Putamen (tissue), 1 donor: ENCODE measurements at regions not wholly inside any gene's neighbourhood (a gene's known extent, or its start where the extent isn't known, plus 50 kb on each side); places are given as distances from the start of the nearest gene placed in this dataset.
A peak's percentile ranks its signal among the peaks of the same experiment; 100 is the strongest.
"Not testable (repeated sequence)": the region's sequence is repeated elsewhere in the genome, so short reads cannot be mapped to it uniquely, and the experiment has no call there.

Source experiments
- DNase-seq: peaks from one replicate; pipeline ENCODE4 v3.0.0-alpha.2; 2016; ENCODE audit warnings: low spot score

GRCh38 chr6:2378046-2378657 lies 132.7 kb upstream of the GMDS start:
- DNase-seq: no peak

GRCh38 chr6:2376429-2377355 lies 131.3 kb upstream of the GMDS start:
- no peak for DNase-seq

- DNase-seq: no peak
Observed at GRCh38 chr6:2375443-2375842, 130.0 kb upstream of the GMDS start.

DNA sequence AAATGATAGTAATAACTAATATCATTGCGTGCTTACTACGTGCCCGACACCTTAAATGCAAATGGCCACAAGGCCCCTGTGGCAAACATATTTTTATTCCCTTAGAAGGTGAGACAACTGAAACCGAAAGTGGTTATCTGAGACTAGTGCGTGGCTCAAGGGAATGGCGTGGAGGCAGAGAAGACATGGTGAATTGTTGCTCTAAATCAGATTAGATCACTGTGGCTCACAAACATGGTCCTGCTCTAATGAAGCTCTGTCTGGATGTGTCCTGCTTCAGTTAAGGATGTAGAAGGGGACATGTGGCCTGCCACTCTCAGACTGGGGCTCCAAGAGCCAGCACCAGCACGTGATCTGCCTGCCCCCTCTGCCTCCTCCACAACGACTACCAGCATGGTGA lies 124.2 kb upstream of the GMDS start:
- DNase-seq: no peak

DNA sequence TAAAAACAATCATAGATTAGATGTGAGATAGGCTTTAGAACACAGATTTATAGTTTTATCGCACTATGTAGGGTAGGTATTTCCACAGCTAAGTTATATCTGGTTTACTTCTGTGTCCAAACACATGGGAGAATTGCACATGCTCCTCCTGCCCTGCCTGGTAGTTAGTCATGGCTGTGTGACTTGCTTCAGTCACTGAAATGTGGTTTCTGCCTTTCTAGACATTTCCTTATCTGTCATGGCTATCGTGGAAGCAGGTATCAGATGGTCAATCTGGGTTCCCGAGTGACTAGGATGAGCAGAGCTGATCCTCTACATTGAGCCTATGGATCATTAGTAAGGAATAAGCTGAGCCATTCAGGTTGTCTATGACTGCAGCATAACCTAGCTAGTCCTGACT lies 117.8 kb upstream of the GMDS start:
- no peak for DNase-seq

DNA sequence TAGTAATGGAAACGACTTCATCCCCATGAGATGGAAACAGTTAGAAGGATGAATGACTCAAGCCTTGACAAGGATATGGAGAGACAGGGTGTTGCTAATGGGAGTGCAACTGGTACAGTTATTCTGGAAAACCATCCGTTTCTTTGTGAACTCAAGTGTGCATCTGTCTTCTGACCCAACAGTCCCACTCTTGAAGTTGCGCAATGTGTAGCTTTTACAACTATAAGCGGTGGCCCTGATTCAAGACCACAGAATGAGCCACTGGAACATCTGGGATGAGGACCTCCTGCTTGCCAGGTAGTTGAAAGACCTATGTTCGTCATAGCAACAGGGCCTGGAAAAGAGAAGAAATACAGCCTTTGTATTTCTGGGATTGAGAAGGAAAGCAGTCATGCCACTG lies 115.8 kb upstream of the GMDS start:
- DNase-seq: no peak

- DNase-seq: no peak
Observed at GRCh38 chr6:2360716-2361115, 115.3 kb upstream of the GMDS start.

DNA sequence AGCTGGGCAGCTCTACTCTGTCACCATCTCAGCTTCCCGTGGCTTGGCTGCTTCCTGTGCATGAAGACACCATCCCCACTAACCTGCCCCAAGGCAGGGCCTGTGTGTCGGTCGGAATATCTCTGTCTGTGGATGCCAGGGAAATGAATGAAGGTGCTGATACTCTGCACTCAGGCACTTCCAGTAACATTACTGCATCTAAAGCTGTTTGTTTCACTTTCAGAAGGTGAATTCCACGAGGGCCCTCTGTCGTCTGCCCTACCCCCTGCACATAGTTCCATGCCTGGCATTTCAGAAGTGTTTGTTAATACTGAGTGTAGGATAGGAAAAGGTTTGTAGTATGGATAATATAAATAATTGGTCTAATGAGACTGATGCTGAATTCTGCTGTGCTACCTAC lies 114.7 kb upstream of the GMDS start:
- DNase-seq: no peak

GRCh38 chr6:2355150-2355549 lies 109.7 kb upstream of the GMDS start:
- no peak for DNase-seq

GRCh38 chr6:2354138-2354491 lies 108.7 kb upstream of the GMDS start:
- no peak for DNase-seq

DNA sequence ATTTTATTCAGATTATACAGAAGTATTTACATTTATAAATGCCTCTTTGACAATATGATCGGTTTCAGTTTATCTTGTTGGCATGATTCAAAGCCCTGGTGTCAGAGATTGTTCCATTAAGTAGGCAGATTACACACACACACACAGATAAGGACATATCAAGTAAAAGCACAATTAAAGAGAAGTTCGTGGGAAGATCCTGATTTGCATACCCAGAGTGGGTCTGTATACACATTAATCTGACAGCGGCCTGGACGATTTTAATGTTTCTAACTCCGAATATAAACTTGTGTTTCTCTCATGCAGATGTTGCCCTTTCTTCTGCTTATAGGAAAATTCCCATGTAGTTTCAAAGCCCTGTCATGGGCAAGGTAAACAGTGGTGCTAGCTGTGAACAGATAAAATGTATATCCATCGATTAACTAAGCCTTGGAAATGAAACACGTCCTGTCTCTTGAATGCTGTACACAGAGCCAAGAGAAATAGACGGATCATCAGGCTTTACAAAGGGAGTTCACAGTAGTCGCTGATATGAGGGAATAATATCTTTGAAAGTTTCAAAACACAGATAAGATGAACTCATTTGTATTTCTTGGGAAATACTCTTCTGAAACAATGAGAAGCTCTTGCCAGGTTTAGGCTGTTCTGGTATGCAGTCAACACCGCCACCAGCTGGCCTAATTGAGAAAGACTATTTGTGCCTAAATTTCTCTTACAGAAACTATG lies 108.2 kb upstream of the GMDS start:
- DNase-seq: peak; percentile 68

DNA sequence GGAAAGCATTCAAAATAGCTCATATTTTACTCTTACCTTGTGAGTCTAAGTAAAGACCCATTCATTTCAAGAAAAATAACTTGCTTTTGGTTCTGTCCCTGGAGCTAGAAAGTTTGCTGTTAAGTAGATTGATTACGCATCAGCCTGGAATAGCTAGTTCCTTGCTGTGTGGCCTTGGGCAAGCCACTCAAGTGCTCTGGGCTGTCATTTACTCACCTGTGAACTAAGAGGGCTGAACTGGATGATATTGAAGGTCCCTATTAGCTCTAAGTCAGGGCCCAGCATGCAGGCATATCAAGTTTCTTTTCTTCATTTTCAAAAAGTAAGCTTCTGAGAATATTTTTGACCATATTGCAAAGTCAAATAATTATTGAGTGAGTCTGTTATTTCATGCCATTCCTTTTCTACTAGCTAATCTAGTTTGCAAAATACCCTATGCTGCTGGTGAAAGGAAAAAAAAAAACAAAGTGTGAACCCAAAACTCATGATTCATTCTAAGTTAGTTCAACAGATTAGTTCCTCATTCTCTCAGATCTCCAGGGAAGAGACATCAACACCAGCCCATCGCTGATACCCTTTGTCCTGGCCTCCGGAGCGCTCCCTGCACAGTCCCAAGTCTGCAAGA lies 106.5 kb upstream of the GMDS start:
- DNase-seq: no peak

DNA sequence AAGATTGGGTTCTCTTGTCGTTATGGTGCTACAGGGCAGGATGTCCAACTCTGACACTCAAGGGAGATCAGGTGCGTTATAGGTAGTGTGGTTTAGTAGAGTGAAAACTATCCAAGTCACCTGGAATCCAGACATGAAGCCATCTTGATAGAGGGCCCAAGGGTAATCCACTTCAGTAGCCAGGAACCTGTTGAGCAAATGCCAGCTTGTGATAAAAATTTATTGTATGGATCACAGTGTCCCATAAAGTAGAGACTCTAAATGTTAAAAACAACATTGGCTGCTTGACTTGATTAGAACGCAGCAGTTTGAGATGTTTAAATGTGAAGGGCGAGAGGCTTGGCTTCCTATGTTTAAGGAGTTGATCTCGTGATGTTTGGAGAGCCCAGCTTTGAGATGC lies 105.7 kb upstream of the GMDS start:
- DNase-seq: no peak

GRCh38 chr6:2346078-2346477 lies 100.7 kb upstream of the GMDS start:
- DNase-seq: no peak

GRCh38 chr6:2344319-2344905 lies 99.0 kb upstream of the GMDS start:
- no peak for DNase-seq

DNA sequence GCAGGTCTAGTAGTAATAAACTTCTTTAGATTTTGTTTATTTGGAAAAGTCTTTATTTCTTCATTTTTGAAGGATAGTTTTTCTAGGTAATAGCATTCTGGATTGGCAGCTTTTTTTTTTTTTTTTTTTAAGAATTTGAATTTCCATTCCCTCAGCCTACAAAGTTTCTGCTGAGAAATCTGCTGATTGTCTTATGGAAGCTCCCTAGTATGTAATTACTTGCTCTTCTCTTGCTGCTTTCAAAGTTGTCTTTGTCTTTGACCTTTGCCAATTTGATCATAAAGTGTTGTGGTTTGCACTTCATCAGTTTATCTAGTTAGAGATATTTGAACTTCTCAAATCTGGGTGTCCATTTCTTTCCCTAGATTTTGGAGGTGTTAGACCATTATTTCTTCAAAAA lies 82.2 kb upstream of the GMDS start:
- DNase-seq: no peak

- no peak for DNase-seq
Observed at GRCh38 chr6:2324166-2324953, 79.0 kb upstream of the GMDS start.

GRCh38 chr6:2317498-2317897 lies 72.1 kb upstream of the GMDS start:
- not testable (repeated sequence) for DNase-seq

DNA sequence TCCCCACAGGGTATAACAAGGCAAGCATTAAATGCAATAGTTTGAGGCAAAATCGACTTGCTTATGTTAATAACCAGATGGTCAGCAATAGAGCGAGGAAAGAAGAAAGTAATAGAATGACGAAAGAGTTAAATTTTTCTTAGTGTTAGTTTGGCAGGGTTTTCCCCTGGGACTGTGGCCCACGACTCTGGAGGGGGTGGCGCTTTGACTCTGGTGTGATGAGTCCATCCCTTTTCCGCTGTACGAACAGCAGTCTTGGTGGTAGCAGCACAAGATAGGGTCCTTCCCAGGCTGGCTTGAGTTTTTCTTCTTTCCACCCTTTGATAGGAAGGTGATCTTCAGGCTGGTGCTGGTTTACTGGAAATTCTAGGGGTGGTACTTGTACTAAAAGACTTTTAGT lies 69.2 kb upstream of the GMDS start:
- DNase-seq: no peak

- no peak for DNase-seq
Observed at GRCh38 chr6:2310042-2310441, 64.6 kb upstream of the GMDS start.

DNA sequence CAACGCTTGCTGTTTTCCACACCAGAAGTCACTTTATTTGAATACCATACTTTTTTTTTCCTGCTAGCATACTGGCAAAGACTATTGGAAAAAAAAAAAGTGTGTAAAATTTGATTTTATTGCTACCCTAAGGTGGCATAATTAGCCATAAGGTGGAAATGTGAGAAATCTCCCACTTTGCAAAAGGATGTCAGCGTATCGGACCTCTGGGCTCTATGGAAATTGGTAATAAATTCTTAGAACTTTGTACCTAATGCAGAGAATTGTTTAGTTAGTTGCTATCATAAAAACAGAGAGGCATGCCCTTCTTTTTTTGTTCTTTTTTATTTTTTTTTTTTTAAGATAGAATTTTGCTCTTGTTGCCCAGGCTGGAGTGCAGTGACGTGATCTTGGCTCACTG lies 63.7 kb upstream of the GMDS start:
- no peak for DNase-seq
